ENCODE measurements at regions not wholly inside any gene's neighbourhood (a gene's known extent, or its start where the extent isn't known, plus 50 kb on each side); places are given as distances from the start of the nearest gene placed in this dataset.

- DNase-seq (ENCODE audit: low read depth): no peak
These were observed 158.1 kb downstream of the TBXT start for GRCh38 chr6:166009385-166010031.

- DNase-seq (ENCODE audit: low read depth): no peak
These were observed 158.9 kb downstream of the TBXT start for GRCh38 chr6:166008441-166009369.

- no peak for DNase-seq (ENCODE audit: low read depth)
These were observed 160.0 kb downstream of the TBXT start for GRCh38 chr6:166007349-166008263.

GRCh38 chr6:166006900-166007301 lies 160.8 kb downstream of the TBXT start:
- DNase-seq (ENCODE audit: low read depth): no peak

- DNase-seq (ENCODE audit: low read depth): no peak
These were observed 161.4 kb downstream of the TBXT start for GRCh38 chr6:166005944-166006899.

GRCh38 chr6:166005401-166005943 lies 162.2 kb downstream of the TBXT start:
- no peak for DNase-seq (ENCODE audit: low read depth)

GRCh38 chr6:166004876-166005275 lies 162.8 kb downstream of the TBXT start:
- DNase-seq (ENCODE audit: low read depth): no peak

GRCh38 chr6:166004471-166004870 lies 163.2 kb downstream of the TBXT start:
- no peak for DNase-seq (ENCODE audit: low read depth)

- no peak for DNase-seq (ENCODE audit: low read depth)
These were observed 164.1 kb downstream of the TBXT start for GRCh38 chr6:166003569-166003968.

- no peak for DNase-seq (ENCODE audit: low read depth)
These were observed 166.3 kb downstream of the TBXT start for GRCh38 chr6:166001359-166001758.

- DNase-seq (ENCODE audit: low read depth): no peak
These were observed 168.4 kb downstream of the TBXT start for GRCh38 chr6:165999279-165999678.

GRCh38 chr6:165998072-165998471 lies 169.6 kb downstream of the TBXT start:
- DNase-seq (ENCODE audit: low read depth): no peak

GRCh38 chr6:165991341-165991740 lies 176.3 kb downstream of the TBXT start:
- DNase-seq (ENCODE audit: low read depth): no peak

GRCh38 chr6:165990216-165990615 lies 177.4 kb downstream of the TBXT start:
- no peak for DNase-seq (ENCODE audit: low read depth)

GRCh38 chr6:165988757-165989456 lies 178.7 kb downstream of the TBXT start:
- DNase-seq (ENCODE audit: low read depth): no peak

- no peak for DNase-seq (ENCODE audit: low read depth)
These were observed 179.3 kb downstream of the TBXT start for GRCh38 chr6:165988302-165988756.

GRCh38 chr6:165987483-165988301 lies 180.0 kb downstream of the TBXT start:
- no peak for DNase-seq (ENCODE audit: low read depth)

- no peak for DNase-seq (ENCODE audit: low read depth)
These were observed 180.7 kb downstream of the TBXT start for GRCh38 chr6:165986914-165987482.
